NCI-H2171 treated with DMSO at 0.1 percent for 48 hours (cell line): ENCODE measurements at regions not wholly inside any gene's neighbourhood (a gene's known extent, or its start where the extent isn't known, plus 50 kb on each side); places are given as distances from the start of the nearest gene placed in this dataset.
"Not testable (repeated sequence)": the region's sequence is repeated elsewhere in the genome, so short reads cannot be mapped to it uniquely, and the experiment has no call there.

Experiments used
- DNase-seq: peaks from one replicate; lab custom pipeline; 2025; lab: John Stamatoyannopoulos, UW

DNA sequence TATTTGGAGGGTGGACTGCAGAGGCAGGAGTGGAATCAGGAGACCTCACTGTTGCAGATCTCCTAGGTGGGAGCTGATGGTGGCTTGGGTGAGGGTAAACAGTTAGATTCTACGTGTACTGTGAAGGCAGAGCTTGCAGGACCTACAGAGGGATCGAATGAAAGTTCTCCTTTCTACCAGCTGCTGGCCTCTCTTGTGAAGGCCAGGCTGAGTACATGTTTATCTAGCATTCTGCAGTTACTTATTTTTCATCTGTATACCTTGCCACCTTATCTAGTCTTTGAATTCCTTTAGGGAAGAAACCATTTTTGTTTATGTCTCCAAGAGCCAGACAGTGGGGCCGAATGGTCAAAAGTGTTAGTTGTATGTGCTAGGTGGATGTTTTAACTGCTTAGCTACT, 57.6 kb downstream of the PTTG1 start:
- no peak for DNase-seq

DNA sequence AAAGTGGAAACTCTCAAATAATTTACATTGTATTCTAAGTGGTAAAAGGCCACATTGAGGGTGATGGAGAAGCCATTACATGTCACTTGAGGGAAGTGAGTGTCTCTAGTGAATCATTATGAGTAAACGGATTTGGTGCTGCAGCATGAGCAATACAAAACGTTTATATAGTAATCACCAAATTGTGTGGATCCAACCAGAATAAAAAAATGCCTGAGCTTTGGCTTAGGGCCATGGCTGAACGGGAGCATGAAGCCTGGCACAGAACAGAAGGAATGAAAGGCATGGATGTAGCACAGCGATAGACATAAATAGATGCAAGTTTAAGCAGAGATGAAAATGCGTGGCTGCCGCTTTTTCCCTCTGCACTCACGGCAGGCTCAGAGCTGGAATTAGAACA, 58.3 kb downstream of the PTTG1 start:
- no peak for DNase-seq

DNA sequence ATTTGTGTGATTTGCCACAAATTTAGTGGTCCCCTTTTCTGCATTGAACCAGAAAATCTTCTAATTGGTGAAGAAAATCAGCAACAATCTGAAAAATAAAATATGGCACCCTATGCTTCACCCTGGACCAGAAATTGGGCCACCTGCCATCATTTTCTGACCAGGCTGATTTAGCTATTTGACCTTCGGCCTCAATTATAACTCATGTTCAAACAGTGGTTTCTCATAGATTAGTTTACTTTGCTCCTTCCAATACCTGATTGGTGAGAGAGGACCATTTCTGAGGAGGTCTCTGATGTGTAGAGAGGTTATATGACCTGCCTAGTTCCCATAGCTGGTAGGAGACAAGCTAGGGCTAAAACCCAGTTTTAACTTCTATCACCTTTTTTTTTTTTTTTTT, 59.0 kb downstream of the PTTG1 start:
- no peak for DNase-seq

DNA sequence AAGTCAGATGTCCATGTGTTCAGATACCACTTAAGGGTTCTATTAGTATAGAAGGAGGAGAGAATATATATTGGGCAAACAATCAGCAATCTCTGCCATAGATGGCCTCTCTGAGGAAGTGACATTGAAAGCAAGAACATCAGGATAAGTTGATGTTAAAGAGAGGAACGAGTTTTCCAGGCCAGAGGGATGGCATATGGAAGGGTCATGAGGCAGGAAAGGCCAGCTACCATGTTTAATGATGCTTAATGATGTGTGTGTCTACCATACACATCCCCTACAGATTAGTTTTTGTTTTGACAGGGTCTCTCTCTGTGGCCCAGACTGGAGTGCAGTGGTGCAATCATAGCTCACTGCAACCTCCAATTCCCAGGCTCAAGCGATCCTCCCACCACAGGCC, 63.0 kb downstream of the PTTG1 start:
- no peak for DNase-seq

DNA sequence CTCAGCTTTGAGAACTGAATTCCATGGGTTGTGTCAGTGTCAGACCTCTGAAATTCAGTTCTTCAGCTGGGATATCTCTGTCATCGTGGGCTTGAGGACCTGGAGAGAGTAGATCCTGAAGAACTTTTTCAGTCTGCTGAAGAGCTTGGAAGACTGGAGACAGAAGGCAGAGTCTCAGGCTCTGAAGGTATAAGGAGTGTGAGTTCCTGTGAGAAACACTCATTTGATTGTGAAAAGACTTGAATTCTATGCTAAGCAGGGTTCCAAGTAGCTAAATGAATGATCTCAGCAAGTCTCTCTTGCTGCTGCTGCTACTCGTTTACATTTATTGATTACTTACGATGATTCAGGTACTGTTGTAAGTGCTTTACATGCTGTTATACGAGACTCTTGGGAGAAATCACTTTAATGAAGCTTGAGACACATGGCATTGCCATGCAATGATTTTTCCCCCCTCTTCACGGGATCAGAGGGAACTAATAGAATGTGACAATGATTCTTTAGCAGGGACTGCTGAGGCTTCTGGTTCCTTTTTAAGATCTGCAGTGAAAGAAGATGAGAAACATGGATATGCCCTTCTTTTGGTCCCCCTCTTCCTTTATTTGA, 63.8 kb downstream of the PTTG1 start:
- DNase-seq: no peak

DNA sequence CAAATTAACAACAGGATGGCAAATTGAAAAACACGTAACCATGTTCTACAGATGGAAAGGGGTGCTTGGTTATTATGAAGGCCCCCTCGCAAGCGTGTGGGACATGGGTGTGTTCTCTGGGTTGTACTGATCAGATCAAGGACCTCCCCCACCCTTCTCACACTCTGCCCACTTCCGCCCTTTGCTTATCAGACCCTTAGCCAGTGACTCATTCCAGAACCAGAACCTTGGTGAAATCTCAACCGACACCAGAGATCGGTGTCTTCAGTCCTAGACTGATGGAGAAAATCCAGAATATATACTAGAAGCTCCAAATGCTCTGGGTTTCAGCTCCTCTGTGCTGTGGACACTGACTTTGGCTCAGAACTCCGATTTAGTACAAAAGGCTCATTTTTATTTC, 64.9 kb downstream of the PTTG1 start:
- DNase-seq: no peak

DNA sequence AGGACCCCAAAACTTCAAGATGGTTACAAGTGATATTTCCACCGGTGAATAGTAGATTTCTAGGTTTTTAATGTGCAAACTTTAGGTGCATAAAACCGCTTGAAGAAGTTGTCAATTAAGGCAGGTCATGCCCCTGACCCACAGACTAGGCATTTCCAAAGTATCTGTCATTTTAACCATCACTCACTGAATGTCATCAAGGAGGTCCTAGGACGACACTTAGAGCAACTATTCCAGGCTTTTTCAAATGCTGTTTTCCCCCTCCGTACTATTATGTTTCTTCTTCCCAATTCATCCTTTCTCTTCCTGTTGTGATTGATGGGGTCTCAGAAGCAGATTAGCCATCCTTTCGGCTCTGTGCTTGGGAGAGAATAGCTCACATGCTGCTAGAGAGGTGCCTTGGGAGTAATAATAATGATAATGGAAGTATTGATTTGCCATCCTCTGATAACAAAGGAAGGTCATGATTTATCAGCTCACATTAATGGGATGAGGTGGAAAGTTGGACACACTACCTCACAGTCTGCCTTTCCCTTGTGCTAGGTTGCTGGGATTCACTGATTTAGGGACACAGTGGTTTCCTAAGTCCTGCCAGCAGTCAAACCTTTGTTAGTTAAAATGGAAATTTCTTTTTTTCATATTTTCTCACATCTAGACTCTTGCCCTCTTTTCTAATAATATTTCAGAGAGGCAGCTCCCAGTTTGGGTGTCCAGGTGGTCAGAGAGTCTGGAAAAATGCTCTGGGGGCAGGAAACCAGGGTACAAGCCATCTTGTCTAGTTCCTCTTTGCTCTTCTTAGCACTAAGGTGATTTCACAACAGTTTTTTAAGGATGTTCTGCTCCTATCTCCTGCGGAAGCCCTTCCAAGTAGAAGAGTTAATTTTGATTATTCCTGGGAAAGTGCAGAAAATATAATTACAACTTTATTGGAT, 67.0 kb downstream of the PTTG1 start:
- DNase-seq: no peak

DNA sequence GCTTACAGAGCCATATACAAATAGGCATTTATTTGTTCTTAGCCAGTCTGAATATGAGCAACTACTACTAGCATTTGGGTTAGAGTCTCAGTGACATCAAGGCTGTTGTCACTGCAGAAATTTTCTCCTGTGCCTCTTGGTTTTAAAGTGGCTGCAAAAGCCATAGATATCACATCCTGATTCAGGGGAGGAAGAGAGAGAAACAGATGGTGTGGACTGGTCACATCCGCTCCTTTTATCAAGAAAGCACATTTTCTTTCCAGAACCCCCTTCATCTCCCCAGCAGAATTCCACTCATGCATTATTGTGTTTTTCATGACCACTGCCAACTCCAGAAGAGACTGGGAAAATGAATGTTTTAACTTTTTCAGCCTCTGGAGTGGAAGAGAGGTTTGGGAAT, 69.8 kb downstream of the PTTG1 start:
- DNase-seq: no peak

DNA sequence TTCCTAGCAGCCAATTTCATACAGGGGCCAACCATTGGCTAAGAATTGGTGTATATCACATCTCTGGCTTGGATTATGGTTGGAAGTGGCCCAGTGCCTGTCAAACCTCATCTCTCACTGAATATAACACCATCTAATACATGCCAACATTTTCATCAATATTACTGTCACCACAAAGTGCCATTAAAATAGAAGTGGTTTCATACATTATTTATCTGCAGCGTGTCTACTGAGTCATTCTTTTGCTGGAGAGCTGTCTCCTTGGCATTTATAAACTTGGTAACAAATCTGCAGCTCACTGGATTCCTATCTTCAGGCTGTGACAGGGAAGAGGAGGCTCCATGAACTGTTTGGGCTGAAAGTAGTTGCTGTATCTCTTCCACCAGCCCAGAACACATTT, 70.9 kb downstream of the PTTG1 start:
- DNase-seq: no peak

DNA sequence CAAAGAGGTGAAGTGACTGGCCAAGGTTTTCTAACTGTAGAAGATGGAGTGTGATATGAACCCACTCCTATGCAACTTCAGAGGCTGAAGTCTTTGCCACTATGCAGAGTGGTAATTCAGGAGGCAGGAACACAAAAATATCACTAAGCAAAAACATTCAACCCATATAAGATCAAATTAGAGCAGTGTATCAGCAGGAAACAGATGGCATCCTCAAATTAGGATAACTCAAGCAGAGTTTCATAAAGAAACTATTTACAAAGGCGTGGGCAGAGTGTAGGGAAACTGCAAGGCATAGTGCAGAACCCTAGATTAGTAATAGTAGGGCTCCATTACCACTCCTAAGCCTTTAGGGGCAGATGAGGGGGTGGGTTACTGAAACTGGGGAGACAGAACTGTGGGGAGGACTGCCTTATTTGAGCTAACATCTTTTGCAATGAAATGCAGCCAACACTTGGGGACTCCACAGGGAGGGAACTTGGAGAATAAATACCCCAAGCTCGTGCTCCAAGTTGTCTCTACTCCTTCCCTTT, 72.2 kb downstream of the PTTG1 start:
- no peak for DNase-seq

DNA sequence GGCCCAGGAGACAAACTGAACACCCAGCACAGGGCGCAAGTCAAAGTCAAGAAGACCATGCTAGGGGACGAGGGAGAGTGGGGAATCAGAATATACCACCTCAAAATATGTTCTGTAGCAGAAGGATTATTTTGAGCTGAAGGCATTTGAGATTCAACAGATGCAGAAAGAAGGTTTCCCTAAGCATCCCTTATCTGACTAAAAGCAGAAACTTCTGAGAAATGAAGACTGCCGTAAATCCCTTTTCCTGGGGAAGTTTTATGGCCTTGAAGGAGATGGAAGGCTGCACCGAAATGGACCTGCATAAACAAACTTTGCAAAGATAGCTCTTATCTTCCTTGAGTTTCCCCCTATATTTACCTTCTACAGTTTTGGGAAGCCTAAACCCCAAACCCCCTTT, 72.8 kb downstream of the PTTG1 start:
- no peak for DNase-seq

DNA sequence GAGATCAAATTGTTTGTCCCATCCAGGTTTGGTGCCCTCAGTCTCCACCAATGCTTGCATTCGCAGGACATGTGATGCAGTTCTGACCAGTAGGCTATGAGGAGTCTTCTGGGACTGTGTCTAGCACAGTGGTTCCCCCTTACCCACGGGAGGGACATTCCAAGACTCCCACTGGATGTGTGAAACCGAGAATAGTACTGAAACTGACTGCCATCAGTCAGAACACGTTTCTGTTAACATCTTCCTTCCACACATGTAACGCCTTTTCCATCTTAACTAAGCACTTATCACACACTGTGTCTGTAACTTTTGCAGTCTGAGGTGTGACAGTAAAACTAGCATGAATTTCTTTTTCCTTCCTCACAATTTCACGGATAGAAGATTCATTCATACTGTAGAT, 74.7 kb downstream of the PTTG1 start:
- DNase-seq: no peak

DNA sequence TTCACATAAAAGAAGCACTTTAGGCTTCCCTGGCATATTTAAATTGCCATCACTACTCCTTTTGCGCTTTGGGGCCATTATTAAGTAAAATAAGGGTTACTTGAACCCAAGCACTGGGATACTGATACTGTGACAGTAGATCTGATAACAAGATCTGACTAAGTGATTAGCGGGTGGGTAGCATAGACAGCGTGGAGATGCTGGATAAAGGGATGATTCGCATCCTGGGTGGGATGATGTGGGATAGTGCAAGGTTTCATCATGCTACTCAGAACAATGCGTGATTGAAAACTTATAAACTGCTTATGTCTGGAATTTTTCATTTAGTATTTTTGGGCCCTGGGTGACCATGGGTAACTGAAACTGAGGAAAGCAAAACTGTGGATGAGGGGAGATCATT, 75.1 kb downstream of the PTTG1 start:
- DNase-seq: no peak

DNA sequence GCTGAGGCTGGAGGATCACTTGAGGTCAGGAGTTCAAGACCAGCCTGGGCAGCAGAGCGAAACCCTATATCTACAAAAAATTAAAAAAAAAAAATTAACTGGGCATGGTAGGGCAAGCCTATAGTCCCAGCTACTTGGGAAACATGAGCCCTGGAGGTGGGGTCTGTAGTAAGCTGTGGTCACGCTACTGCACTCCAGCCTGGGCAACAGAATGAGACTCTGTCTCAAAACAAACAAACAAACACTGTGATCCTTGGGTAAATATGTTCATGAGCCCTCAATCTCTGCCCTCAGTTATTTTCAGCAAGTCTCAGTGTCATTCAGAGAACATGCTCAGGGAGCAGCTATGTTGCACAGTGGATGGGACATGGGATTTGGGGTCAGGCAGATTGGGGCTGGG, 76.2 kb downstream of the PTTG1 start:
- no peak for DNase-seq

DNA sequence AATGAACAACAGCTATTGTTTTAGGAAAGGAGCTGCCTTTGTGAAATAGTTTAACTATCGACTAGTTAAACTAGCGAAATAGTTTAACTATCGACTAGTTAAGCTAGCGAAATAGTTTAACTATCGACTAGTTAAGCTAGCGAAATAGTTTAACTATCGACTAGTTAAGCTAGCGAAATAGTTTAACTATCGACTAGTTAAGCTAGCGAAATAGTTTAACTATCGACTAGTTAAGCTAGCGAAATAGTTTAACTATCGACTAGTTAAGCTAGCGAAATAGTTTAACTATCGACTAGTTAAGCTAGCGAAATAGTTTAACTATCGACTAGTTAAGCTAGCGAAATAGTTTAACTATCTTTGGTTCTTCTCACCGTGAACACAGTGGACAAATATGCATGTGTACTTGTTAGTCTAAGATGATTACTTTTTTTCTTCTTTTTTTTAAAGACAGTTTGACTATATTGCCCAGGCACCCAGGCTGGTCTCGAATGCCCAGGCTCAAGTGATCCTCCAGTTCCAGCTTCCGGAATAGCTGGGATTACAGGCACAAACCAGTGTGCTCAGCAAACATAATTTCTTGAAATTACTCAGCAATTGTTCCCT, 76.9 kb downstream of the PTTG1 start:
- not testable (repeated sequence) for DNase-seq

DNA sequence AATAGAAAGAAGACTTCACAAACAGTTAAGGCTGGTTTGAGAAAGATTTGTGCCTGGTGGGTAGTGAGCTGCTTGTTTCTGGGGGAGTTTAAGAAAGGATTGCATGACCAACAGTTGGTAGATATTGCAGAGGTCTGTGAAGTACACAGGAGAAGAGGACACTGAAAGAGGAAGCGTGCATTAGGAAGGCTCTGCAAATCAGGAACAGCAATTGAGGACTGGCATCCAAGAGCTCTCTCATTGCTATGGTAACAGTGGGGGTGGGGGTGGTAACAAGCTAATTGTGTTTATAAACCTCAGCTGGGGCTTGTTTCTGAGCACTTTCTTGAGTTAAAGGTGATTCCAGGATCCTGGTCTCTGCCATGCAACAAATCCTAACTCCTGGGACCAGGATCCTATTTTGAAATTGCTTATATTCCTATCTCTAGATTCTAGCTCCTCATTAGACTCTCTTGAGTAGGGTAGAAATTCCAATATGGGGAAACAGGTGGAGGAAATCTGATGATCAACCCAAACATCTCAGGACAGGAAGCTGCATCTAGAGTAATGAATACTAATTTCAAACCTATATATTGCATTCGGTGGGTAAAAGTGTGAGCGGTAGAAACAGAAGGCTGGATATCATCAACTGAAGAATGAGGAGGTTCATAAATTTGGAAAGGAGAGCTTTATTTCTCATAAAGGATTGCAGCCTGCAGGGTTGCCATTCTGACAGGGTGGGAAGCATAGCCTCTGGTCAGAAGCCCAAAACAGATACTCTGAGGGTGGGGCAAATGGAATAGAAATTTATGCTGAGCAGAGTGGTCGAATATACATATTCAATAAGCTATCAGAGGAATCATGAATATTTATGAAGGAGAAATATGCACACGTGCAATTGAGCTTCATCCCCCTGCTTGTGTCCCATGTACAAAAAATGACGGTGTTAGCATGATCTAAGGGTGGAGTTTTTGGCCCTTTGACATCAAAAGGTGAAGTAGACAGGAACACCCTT, 79.4 kb downstream of the PTTG1 start:
- no peak for DNase-seq

DNA sequence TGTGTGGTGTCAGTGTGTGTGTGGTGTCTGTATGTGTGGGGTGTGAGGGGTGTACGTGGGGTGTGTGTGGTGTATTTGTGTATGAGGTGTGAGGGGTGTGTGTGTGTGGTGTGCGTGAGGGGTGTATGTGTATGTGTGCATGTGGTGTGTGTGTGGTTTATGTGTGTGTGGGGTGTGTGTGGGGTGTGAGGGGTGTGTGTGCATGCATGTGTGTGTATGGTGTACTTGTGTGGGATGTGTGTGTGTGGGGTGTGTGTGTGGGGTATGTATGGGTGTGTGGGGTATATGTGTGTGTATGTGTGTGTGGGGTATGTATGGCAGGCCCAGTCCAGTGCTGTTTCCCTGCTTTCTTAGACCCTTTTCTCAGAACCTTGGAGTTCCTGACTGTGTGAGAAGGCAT, 83.3 kb downstream of the PTTG1 start:
- no peak for DNase-seq

DNA sequence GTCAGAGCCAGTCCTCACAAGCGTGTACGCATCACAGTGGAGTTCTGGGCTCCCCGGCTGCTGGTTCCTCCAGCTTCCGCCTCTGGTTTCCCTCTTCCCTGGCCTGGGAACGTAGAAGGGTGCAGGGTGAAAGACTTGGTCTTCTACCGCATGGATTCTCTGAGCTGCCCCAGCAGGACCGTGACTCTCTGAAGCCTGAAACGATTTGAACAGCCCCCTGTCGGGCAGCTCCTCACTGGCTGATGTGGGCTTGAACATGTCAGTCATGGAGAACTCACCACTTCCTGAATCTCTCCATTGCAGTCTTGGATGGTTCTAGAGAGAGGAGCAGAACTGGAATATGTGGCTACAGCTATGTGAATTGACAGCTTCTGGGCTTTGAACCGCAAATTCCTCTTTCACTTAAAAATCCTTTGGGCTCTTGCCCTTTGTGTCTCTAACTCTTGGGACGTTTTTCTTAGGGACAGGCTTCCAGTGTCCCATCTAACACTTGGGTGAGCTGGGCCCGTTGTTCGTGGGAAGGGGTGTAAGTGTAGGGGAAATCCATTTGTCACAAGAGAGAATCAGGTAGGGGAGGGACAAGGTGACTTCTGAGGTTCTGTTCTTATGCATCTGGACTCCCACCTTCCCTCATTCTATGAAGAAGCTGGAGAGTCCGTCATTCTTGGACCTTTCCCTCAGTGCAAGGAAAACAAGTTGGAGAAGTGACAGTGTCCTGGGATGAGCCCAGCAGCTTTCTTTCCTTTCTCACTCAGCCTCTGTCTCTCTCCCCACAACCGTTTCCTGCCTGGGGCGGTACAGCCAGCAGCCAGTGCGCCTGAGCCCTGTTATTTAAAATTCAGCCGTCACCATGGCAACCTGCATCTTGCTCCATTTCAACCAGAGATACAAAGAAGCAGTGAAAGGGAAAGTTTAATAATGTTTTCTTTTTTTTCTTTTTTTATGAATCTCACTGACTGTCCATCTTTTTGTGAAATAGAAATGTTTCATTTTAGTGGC, 84.7 kb downstream of the PTTG1 start:
- DNase-seq: no peak

DNA sequence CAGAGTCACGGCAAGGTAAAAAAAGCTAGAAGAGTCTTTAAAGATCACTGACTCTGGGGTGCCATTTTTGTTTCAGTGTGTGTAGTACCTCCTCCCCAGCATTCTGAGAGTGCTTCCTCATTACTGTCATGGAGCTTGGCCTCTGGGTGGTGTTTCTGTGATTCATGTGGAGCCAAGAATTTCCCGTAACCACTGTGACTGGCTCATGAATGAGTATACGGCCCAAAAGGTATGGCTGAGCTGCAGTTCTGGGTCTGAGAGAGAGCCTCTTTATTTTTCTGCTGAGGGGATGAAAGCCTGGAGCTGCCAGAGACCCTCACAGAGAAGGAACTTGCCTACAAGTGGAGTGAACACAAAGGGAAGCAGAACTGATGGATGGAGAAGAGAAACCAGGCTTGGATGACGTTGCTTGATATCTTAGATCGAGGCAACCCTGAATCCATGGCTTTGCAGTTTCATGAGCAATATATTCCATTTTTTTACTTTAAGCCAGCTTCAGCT, 85.6 kb downstream of the PTTG1 start:
- DNase-seq: no peak

DNA sequence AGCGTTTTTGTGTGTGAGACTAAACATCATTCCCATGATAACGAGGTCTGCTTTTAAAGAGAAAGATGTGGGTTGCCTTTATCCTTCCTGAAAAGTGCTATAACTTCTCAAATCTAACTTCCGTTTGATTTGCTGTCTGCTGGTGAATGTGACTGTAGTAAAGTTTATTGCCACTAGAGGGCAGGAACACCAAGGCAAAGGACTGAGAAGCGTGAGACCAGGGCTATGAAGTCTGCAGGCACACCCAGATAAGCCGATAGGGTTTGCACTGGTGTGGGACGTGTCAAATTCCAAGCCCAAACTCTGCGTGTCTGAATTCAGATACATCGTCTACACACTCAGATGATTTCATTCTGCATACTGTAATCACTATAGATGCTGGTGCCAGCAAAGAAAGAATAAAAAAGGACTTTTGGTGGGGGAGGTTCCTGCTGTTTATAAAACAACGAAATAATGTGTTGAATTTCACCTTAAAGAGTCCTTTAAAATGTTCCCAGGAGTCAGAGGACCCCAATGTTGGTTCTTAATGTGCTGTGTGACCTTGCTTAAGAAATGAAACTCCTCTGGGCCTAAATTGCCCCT, 87.2 kb downstream of the PTTG1 start:
- peak; percentile 72 for DNase-seq
